AG10803 (cell line): ENCODE measurements at regions not wholly inside any gene's neighbourhood (a gene's known extent, or its start where the extent isn't known, plus 50 kb on each side); places are given as distances from the start of the nearest gene placed in this dataset.
"Not testable (repeated sequence)": the region's sequence is repeated elsewhere in the genome, so short reads cannot be mapped to it uniquely, and the experiment has no call there.

ENCODE experiments used
- DNase-seq: peaks from one replicate; pipeline ENCODE4 v3.0.0; 2010; ENCODE audit warnings: low read depth
- H3K4me3 ChIP-seq: 2 replicates; pipeline ENCODE4 v1.5.1; 2011; ENCODE audit warnings: mild to moderate bottlenecking, low read length, control low read depth
- TF ChIP-seq, protein P1 (sequence below): conservative IDR thresholded peaks from 2 replicates; pipeline ENCODE4 v1.5.1; 2011; ENCODE audit warnings: mild to moderate bottlenecking, low read length, control low read depth, inconsistent platforms

DNA sequence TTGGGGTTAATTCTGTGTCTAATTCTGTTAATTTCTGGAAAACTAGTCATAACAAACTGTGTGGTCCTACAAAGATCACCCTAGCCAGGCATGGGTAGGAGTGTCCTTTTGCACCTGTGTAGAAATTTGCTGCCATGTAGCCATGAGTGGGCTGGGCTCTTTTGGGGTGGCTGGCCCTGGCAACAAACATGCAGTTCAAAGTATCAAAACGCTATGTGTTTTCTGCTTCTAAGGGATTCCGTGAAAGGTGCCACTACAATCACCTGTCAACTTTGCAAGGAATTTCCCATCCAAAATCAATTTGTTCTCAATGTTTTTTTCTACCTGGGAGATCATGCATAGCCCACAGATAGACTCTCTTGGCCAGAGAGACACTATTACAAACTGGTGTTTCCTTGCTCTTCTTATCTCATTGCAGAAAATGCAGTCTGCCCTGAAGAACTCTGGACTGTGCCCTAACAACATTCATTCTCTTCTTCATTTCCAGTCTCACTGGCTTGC, 537.7 kb upstream of the ID2 start:
- no peak overlapping the region for H3K4me3 ChIP-seq
- no peak for DNase-seq
- TF ChIP-seq, protein P1, sequence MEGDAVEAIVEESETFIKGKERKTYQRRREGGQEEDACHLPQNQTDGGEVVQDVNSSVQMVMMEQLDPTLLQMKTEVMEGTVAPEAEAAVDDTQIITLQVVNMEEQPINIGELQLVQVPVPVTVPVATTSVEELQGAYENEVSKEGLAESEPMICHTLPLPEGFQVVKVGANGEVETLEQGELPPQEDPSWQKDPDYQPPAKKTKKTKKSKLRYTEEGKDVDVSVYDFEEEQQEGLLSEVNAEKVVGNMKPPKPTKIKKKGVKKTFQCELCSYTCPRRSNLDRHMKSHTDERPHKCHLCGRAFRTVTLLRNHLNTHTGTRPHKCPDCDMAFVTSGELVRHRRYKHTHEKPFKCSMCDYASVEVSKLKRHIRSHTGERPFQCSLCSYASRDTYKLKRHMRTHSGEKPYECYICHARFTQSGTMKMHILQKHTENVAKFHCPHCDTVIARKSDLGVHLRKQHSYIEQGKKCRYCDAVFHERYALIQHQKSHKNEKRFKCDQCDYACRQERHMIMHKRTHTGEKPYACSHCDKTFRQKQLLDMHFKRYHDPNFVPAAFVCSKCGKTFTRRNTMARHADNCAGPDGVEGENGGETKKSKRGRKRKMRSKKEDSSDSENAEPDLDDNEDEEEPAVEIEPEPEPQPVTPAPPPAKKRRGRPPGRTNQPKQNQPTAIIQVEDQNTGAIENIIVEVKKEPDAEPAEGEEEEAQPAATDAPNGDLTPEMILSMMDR, result no peak

DNA sequence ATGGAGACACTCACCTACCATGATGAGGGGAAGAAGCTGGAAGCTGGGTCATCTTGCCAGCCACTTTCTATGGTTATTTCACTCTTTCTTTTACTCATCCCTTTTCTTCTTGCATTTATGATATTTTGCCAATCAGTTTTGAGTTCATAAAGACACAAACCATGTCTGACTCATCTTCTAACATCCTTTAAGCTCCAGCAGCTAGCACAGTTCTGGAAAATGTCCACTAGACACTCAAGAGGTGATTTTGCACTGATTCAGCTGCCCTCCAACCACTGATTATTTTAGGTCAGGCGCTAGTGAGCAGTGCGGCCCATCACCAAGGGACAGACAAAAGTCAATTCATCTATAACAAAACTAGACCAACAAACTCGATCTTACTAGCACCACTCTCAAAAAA, 537.1 kb upstream of the ID2 start:
- H3K4me3 ChIP-seq, result no peak overlapping the region
- peak; percentile 80 for DNase-seq
- TF ChIP-seq, protein P1, result no peak

DNA sequence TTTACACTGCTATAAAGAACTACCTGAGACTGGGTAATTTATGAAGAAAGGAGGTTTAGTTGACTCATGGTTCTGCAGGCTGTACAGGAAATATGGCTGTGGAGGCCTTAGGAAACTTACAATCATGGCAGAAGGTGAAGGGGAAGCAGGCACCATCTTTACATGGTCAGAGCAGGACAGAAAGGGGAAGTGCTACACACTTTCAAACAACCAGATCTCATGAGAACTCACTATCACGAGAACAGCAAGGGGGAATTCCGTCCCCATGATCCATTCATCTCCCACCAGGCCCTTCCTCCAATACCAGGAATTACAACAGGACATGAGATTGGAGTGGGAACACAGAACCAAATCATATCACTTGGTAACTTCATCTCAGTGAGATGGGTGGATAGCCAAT, 536.5 kb upstream of the ID2 start:
- not testable (repeated sequence) for DNase-seq, H3K4me3 ChIP-seq

DNA sequence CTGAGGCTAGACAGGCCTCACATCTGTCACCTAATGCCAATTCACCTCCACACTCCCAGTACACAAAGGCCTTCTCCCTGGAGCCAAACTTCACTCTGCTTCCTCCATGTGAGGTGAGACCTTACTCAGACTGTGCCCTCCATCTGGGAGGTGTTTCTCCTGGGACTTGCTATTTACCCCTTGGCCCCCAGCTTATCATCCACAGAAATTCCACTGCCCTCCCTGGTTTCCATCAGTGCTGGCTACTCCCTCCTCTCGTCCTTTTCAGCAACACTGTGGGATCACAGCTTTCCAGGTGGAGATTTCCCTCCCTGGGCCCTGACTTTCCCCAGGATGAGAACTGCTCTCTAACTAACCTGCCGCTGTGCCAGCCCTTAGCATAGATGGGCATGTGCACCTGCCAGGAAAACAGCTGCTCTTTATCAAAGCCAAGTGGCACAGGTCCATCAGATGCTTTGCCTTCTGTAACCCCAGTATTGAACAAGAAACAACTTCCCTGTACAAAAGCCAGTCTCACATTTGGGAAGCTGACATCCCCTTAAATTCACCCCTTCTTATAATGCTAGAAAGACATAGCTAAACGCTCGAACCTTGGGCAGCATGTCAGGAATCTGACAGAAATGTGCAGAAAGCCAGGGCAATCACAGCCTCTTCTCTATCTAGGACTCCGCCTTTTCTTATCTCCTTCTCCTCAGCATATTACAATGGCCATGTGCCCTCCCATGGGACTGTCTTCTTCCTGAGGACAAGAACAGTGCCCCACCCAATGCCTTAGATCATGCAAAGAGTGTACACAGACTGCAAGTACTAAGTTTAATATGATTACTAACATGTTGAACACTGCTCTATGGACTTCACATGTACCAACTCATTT, 535.5 kb upstream of the ID2 start:
- TF ChIP-seq, protein P1, result no peak
- no peak overlapping the region for H3K4me3 ChIP-seq
- no peak for DNase-seq

DNA sequence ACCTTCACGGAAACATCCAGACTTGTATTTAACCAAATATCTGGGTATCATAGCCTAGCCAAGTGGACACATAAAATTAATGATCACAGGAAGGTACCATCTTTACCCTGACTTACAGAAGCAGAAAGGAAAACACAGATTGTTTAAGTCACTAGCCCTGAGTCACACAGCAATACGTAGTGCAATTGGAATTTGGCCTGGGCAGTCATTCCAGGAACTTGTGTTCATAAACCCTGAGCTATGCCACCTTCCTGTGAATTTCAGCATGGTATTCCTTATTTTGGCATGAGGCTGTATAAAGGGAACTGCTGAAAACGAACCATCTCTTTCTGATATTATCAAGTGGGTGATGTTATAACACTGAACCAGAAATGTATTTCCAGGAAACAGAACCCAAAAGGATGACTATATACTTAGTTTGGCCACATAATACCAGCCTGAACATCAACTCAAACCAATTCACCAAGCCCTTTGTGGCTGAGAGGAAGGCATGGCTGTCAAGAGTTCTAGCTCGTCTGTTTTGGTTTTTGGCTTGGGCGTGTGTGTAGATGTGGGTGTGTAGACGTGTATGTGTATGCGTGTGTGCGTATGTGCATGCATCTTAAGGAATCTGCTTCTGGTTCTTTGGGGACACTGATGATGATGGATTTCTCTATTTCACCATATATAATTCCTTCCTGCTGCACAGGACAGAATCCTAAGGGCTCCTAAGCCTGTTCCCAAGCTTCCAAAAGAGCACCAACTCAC, 533.4 kb upstream of the ID2 start:
- TF ChIP-seq, protein P1, result no peak
- H3K4me3 ChIP-seq, result no peak overlapping the region
- peak; percentile 91 for DNase-seq

DNA sequence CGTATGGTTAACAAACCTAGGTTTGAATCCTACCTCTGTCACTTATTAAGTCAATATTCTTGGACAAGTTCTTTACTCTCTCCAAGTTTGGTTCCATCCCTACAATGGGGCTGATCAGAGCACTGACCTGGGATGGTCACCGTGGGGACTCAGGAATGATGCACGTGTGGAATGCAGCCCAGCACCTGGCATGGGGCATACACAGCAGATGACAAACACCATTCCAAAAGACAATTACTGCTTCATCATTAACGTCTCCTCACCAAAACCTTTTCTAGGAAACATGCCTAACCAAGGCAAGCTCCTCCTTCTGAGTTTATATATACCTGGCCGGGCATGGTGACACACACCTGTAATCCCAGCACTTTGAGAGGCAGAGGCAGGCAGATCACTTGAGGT, 532.9 kb upstream of the ID2 start:
- DNase-seq, result no peak
- TF ChIP-seq, protein P1, result no peak
- H3K4me3 ChIP-seq, result no peak overlapping the region

DNA sequence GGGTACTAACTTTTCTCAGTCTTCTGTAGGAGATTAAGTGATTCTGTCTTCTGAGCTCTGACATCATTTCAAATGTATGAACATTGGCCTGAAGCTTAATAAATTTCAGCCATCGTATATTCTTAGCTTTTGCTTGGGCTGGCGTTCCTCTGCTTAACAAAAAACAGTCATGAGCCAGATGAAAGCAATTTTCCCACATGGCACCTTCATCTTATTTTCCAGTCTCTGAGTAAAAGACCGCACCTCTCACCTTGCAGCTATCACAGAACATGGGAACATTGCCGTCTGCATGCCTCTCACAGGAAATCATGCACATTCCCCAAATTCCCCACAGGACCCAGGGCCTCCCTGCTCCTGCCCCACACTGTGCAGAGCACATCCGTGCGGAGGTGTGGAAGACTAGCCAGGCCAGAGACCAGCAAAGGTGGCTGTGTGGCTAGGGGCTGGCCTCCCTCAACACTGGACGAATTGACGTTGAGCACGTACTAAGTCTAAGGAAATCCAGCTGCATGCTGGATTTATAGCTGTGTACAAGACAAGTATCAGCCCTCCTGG, 531.8 kb upstream of the ID2 start:
- TF ChIP-seq, protein P1, result no peak
- H3K4me3 ChIP-seq, result no peak overlapping the region
- peak; percentile 52 for DNase-seq
